Osteoblast (primary cell): ENCODE measurements at regions not wholly inside any gene's neighbourhood (a gene's known extent, or its start where the extent isn't known, plus 50 kb on each side); places are given as distances from the start of the nearest gene placed in this dataset.
A peak's percentile ranks its signal among the peaks of the same experiment; 100 is the strongest.

Experiments used
- DNase-seq: peaks from one replicate; pipeline ENCODE4 v3.0.0; 2011; ENCODE audit warnings: low spot score, mixed read lengths; ENCODE audit not compliant: insufficient read length; ENCODE audit errors: missing footprints
- H2AFZ ChIP-seq: 2 replicates; pipeline ENCODE4 v1.6.0; 2011; ENCODE audit warnings: mild to moderate bottlenecking, low read length
- H3K27ac ChIP-seq: 2 replicates; pipeline ENCODE4 v1.5.1; 2011; ENCODE audit warnings: mild to moderate bottlenecking, low read depth, low read length, moderate library complexity
- H3K27me3 ChIP-seq: 2 replicates; pipeline ENCODE4 v1.6.0; 2012; ENCODE audit warnings: mild to moderate bottlenecking, control low read depth, inconsistent platforms, low read length, moderate library complexity; ENCODE audit not compliant: insufficient read depth
- H3K36me3 ChIP-seq: 2 replicates; pipeline ENCODE4 v1.5.1; 2011; ENCODE audit warnings: mild to moderate bottlenecking, low read length, control low read depth, moderate library complexity; ENCODE audit not compliant: insufficient read depth
- H3K4me1 ChIP-seq: 2 replicates; pipeline ENCODE4 v1.5.1; 2011; ENCODE audit warnings: mild to moderate bottlenecking, low read length, control low read depth, moderate library complexity; ENCODE audit not compliant: insufficient read depth
- H3K4me2 ChIP-seq: 2 replicates; pipeline ENCODE4 v1.6.0; 2011; ENCODE audit warnings: mild to moderate bottlenecking, low read length; ENCODE audit not compliant: insufficient read depth
- H3K4me3 ChIP-seq: fragments of 200-600 bp; sonication (generic); 3 replicates; pipeline ENCODE4 v1.5.1; 2012; ENCODE audit warnings: mild to moderate bottlenecking, low read length, inconsistent platforms; ENCODE audit not compliant: insufficient read depth
- H3K79me2 ChIP-seq: 2 replicates; pipeline ENCODE4 v1.6.0; 2012; ENCODE audit warnings: mild to moderate bottlenecking, low read length, control low read depth, inconsistent platforms; ENCODE audit not compliant: insufficient read depth
- H3K9me3 ChIP-seq: 2 replicates; pipeline ENCODE4 v1.5.1; 2011; ENCODE audit warnings: low read depth, low read length, control low read depth
- H4K20me1 ChIP-seq: 2 replicates; pipeline ENCODE4 v1.6.0; 2012; ENCODE audit warnings: mild to moderate bottlenecking, low read length, control low read depth; ENCODE audit not compliant: insufficient read depth
- CTCF ChIP-seq: IDR thresholded peaks from 2 replicates; pipeline ENCODE4 v1.5.1; 2011; ENCODE audit warnings: mild to moderate bottlenecking, low read depth, low read length, moderate library complexity; ENCODE audit errors: extremely low read depth

GRCh38 chr9:21546949-21547348, 64.8 kb upstream of the IFNE start:
- no peaks in the 10 kb centered on the region for H3K27me3 ChIP-seq
- H4K20me1 ChIP-seq = peaks cover 4% of the 10 kb centered on the region
- DNase-seq = no peak
- H3K9me3 ChIP-seq = no peaks in the 10 kb centered on the region
- peaks cover 63% of the 10 kb centered on the region for H3K4me1 ChIP-seq
- H3K4me2 ChIP-seq = peak overlapping the region; percentile 1
- H3K36me3 ChIP-seq = peaks cover 18% of the 10 kb centered on the region
- H3K4me3 ChIP-seq = no peak overlapping the region
- no peak overlapping the region for H2AFZ ChIP-seq
- peak overlapping the region; percentile 37 for H3K27ac ChIP-seq
- no peak for TF ChIP-seq CTCF
- peaks cover 94% of the 10 kb centered on the region for H3K79me2 ChIP-seq

DNA sequence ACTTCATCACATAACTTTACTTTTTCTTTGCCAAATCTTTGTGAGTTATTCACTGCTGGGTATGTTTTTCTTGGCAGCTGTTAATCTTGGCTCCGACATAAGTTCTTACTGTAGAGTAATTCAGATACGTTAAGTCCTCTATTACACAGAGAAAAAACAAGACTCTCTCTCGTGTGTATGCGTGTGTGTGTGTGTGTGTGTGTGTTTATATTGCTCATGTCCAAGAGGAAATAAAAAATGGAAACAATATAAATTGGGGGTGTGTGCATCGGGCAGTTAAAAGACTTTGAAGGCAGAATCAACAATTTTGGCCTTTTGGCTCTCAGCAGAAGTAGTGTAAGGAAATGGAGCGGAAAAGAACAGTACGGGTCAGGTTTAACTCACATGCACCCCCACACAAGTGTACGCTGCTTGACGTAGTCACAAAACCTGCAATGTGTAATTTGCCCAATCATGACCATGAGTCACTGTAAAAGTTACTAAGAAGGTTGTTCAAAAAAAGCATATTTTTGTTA, 67.2 kb upstream of the IFNE start:
- H4K20me1 ChIP-seq = no peaks in the 10 kb centered on the region
- no peak for TF ChIP-seq CTCF
- no peaks in the 10 kb centered on the region for H3K9me3 ChIP-seq
- H3K79me2 ChIP-seq = peaks cover 94% of the 10 kb centered on the region
- no peaks in the 10 kb centered on the region for H3K27me3 ChIP-seq
- peak overlapping the region; percentile 26 for H3K4me3 ChIP-seq
- peak overlapping the region; percentile 84 for H3K4me2 ChIP-seq
- H3K4me1 ChIP-seq = peaks cover 70% of the 10 kb centered on the region
- H2AFZ ChIP-seq = no peak overlapping the region
- peaks cover 13% of the 10 kb centered on the region for H3K36me3 ChIP-seq
- peak overlapping the region; percentile 94 for H3K27ac ChIP-seq
- DNase-seq = peak; percentile 49

DNA sequence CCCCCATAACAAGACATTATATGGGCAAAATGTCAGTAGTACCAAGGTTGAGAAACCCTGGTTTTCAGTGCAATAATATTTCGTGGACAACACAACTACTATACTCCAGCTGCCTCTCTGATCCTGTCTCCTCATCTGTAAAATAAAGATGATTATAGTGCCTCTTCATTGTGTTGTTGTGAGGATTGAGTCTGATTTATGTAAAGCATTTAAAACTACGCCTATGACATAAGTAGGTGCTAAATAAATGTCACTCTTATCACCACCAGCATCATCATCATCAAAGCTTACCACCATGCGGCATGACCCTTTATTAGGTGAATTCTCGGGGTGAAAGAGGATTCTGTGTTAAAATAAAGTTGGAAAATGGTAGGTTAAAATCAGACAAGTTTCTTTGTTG, 67.8 kb upstream of the IFNE start:
- peaks cover 70% of the 10 kb centered on the region for H3K4me1 ChIP-seq
- no peaks in the 10 kb centered on the region for H3K9me3 ChIP-seq
- H2AFZ ChIP-seq = no peak overlapping the region
- H3K27ac ChIP-seq = peak overlapping the region; percentile 94
- TF ChIP-seq CTCF = no peak
- H4K20me1 ChIP-seq = no peaks in the 10 kb centered on the region
- peaks cover 94% of the 10 kb centered on the region for H3K79me2 ChIP-seq
- H3K27me3 ChIP-seq = no peaks in the 10 kb centered on the region
- H3K4me3 ChIP-seq = peak overlapping the region; percentile 26
- DNase-seq = no peak
- H3K4me2 ChIP-seq = peak overlapping the region; percentile 84
- H3K36me3 ChIP-seq = peaks cover 13% of the 10 kb centered on the region

GRCh38 chr9:21550392-21550791, 68.3 kb upstream of the IFNE start:
- peak overlapping the region; percentile 26 for H3K4me3 ChIP-seq
- H3K9me3 ChIP-seq = no peaks in the 10 kb centered on the region
- H3K4me2 ChIP-seq = peak overlapping the region; percentile 84
- no peak for DNase-seq
- H2AFZ ChIP-seq = no peak overlapping the region
- H4K20me1 ChIP-seq = no peaks in the 10 kb centered on the region
- H3K4me1 ChIP-seq = peaks cover 74% of the 10 kb centered on the region
- H3K36me3 ChIP-seq = peaks cover 9% of the 10 kb centered on the region
- H3K79me2 ChIP-seq = peaks cover 94% of the 10 kb centered on the region
- H3K27ac ChIP-seq = peak overlapping the region; percentile 94
- no peak for TF ChIP-seq CTCF
- H3K27me3 ChIP-seq = no peaks in the 10 kb centered on the region
